ENCODE measurements at regions not wholly inside any gene's neighbourhood (a gene's known extent, or its start where the extent isn't known, plus 50 kb on each side); places are given as distances from the start of the nearest gene placed in this dataset.

DNA sequence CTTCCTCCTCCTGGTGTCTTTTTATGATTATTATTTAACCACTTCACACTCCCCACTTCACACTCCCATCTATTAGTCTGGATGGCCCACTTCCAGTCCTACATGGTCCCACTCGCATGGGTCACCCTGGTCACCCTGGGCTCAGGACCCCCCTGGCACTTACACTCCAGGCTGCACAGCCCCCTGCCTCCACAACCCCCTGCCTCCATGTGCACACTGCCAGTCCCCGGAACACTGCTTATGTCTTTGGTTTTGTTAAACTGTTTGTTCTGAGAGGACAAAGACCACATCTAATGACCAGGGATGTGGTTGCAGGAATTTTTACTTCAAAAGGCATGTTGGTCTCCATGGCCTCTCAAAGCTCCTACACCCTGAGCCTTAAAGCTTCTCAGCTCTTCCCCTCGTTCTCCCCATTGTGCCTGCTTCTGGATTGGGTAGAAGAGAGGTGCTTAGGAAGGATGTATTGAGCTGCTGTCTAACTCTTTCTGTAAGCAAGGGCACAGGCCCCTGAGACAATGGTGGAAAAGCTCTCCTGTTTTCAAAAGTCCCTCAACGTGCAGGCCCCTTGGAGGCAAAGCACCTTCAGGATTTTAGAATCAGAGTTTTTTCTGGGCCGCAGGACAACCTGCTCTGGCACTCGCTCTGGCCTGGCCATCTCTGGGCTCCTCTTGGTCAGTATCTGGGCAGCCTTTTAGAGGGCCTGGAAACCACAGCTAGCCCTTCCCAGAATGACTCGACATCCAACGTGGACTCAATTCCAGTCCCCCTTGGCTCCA lies 150.0 kb upstream of the HAAO start:
- no peaks in the 10 kb centered on the region for H3K36me3 Mint-ChIP-seq (ENCODE audit: low read depth)
- peaks cover 4% of the 10 kb centered on the region for H3K4me1 Mint-ChIP-seq

DNA sequence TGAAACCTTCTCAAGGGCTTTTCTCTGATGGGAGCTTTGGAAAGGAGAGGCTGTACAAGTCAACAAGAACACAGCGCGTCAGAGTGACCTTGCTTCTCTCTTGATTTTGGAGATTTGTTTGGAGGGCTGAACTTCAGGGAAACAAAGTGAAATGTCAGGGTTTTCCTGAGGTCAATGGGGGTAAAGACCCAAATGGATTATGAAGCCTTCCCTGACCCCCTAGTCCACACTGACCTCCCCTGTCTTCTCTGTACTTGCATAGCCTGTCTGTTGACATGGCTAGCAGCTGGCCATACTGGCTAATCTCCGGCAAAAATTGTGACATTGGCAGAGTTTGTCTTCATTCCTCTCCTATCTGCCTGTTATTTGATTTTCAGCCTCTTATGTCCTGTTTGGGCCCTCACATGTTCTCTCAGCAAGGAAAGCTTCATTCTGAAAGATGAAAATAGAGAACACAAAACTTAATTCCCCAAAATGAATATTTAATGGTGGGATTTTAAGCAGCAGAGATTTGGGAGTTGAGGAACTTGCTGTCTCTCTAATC lies 149.3 kb upstream of the HAAO start:
- CTCF ChIA-PET = no interaction called here
- no peak for DNase-seq
- no peaks in the 10 kb centered on the region for H3K27me3 Mint-ChIP-seq
- no peak overlapping the region for H3K4me3 Mint-ChIP-seq
- H3K36me3 Mint-ChIP-seq (ENCODE audit: low read depth) = no peaks in the 10 kb centered on the region
- H3K27ac Mint-ChIP-seq = no peak overlapping the region
- POLR2A ChIA-PET = no interaction called here
- H3K4me1 Mint-ChIP-seq = no peaks in the 10 kb centered on the region
- H3K9me3 Mint-ChIP-seq = no peaks in the 10 kb centered on the region

More for the DNA sequence above, 150.0 kb upstream of the HAAO start:
- H3K9me3 Mint-ChIP-seq = no peaks in the 10 kb centered on the region
- H3K27me3 Mint-ChIP-seq = no peaks in the 10 kb centered on the region
- no peak overlapping the region for H3K4me3 Mint-ChIP-seq
- POLR2A ChIA-PET = no interaction called here
- H3K27ac Mint-ChIP-seq = no peak overlapping the region
- CTCF ChIA-PET = interaction anchor here (0.8 kb wide), 1 partner anchor 31 kb away, joined by 3 read pairs; no protein-coding TSS in a partner anchor
- no peak for DNase-seq

GRCh38 chr2:42939411-42940206 lies 147.2 kb upstream of the HAAO start:
- Mint-ChIP-seq H3K27ac (no peak overlapping the region), H3K9me3 (no peaks in the 10 kb centered on the region), H3K4me1 (no peaks in the 10 kb centered on the region), H3K36me3 (ENCODE audit: low read depth) (no peaks in the 10 kb centered on the region), H3K27me3 (no peaks in the 10 kb centered on the region), H3K4me3 (no peak overlapping the region)
- ChIA-PET POLR2A (no interaction called here), CTCF (no interaction called here)
- no peak for DNase-seq

GRCh38 chr2:42938671-42939370 lies 146.4 kb upstream of the HAAO start:
- Mint-ChIP-seq H3K4me3 (no peak overlapping the region), H3K36me3 (ENCODE audit: low read depth) (no peaks in the 10 kb centered on the region), H3K4me1 (no peaks in the 10 kb centered on the region), H3K27ac (no peak overlapping the region), H3K9me3 (no peaks in the 10 kb centered on the region), H3K27me3 (no peaks in the 10 kb centered on the region)
- DNase-seq = no peak
- ChIA-PET CTCF (interaction anchor here (0.6 kb wide), 1 partner anchor 1227 kb away, joined by 5 read pairs; no protein-coding TSS in a partner anchor), POLR2A (no interaction called here)

DNA sequence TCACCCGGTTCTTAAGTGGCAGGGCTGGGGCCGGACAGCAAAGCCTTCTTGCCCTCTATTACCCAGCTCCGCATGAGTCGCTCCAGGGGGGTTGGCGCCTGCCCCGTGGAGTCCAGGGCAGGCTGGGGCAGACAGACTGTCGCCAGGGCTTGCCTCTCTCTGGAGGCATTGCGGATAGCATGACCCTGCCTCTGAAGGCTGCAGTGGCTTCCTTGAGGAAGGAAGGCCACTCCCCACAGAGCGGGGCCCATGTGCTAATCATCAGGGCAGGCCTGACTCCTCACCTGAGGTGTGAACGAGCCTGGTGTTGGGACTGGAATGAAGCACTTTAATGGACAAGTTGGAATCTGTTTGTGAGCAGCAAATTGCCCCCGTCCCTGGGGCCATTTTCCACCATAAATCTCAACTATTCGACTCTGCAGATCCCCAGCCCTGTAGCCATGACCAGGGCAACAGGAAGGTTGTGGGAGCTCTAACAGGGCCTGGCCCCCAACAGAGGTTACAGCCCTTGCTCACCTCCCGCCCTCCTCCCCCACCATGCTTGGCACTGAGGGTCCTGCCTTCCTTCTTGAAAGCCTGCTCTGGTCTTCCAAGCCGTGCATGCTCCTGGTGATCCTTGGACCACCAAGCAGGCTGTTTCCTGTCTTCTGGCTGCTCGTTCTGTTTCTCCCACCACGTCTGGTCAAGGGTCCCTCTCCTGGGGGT lies 144.9 kb upstream of the HAAO start:
- POLR2A ChIA-PET = no interaction called here

GRCh38 chr2:42935692-42936671 lies 143.6 kb upstream of the HAAO start:
- Mint-ChIP-seq H3K36me3 (ENCODE audit: low read depth) (no peaks in the 10 kb centered on the region), H3K9me3 (no peaks in the 10 kb centered on the region), H3K4me3 (no peak overlapping the region), H3K4me1 (no peaks in the 10 kb centered on the region), H3K27ac (no peak overlapping the region), H3K27me3 (peaks cover 2% of the 10 kb centered on the region)
- no peak for DNase-seq
- ChIA-PET CTCF (interaction anchor here (1.0 kb wide), 2 partner anchors 14 to 78 kb away, joined by 3 to 5 read pairs; no protein-coding TSS in a partner anchor), POLR2A (no interaction called here)

More for the DNA sequence above, 144.9 kb upstream of the HAAO start:
- H3K4me1 Mint-ChIP-seq = no peaks in the 10 kb centered on the region
- no peak for DNase-seq
- CTCF ChIA-PET = no interaction called here
- H3K9me3 Mint-ChIP-seq = no peaks in the 10 kb centered on the region
- H3K27me3 Mint-ChIP-seq = peaks cover under 1% of the 10 kb centered on the region
- no peaks in the 10 kb centered on the region for H3K36me3 Mint-ChIP-seq (ENCODE audit: low read depth)
- no peak overlapping the region for H3K27ac Mint-ChIP-seq
- no peak overlapping the region for H3K4me3 Mint-ChIP-seq

GRCh38 chr2:42934580-42935186 lies 142.3 kb upstream of the HAAO start:
- H3K9me3 Mint-ChIP-seq = no peaks in the 10 kb centered on the region
- peaks cover 2% of the 10 kb centered on the region for H3K27me3 Mint-ChIP-seq
- ChIA-PET POLR2A (no interaction called here), CTCF (interaction anchor here (0.5 to 1.0 kb wide), 3 partner anchors 11 to 710 kb away, joined by 3 to 4 read pairs (median 3); no protein-coding TSS in a partner anchor)
- DNase-seq = no peak
- no peak overlapping the region for H3K4me3 Mint-ChIP-seq
- H3K27ac Mint-ChIP-seq = no peak overlapping the region
- peaks cover 2% of the 10 kb centered on the region for H3K4me1 Mint-ChIP-seq
- no peaks in the 10 kb centered on the region for H3K36me3 Mint-ChIP-seq (ENCODE audit: low read depth)

GRCh38 chr2:42933824-42934254 lies 141.5 kb upstream of the HAAO start:
- H3K27ac Mint-ChIP-seq = no peak overlapping the region
- CTCF ChIA-PET = interaction anchor here (1.2 kb wide), 1 partner anchor 54 kb away, joined by 3 read pairs; no protein-coding TSS in a partner anchor
- DNase-seq = no peak
- peaks cover 2% of the 10 kb centered on the region for H3K4me1 Mint-ChIP-seq
- POLR2A ChIA-PET = no interaction called here
- no peaks in the 10 kb centered on the region for H3K9me3 Mint-ChIP-seq
- no peaks in the 10 kb centered on the region for H3K36me3 Mint-ChIP-seq (ENCODE audit: low read depth)
- H3K4me3 Mint-ChIP-seq = no peak overlapping the region
- H3K27me3 Mint-ChIP-seq = peaks cover 2% of the 10 kb centered on the region

DNA sequence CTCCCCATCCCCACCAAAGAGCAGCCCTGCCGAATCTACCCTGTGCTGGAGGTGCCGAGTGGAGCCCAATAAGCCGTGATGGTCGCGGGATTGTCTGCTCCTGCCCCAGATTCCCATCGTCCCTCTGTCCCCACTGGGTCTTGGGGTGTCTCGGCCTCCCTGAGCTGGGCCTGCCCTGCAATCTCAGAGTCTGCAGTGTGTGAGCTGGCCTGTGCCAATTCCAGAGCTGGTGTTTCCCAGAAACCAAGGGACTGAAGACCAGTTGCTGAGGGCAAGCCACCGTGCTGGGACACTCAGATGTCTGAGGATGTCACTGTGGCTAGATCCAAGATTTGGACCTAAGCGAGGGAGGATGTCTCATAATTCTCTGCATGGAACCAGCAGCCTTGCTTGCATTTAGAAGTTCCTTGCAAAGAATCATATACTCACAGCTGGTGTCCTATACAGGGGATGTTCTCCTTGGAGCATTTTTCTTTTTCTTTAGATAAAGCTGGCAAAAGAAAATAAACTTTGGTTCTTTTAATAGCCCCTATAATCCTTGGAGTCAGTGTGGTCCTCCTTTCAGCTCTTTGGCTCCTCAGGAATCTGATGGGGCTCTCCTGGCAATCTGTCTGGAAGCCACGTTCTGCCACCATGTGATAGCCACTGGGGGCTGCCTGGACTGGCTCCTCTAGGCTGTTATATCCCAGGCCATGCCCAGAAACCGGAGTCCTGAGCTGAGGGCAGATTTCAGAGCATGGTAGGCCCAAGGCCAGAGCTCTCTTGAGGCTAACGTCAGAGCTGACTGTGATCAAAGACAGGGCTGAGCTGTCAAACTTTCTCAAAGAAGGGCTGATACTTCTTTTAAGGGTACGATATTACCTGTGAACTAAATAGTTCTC lies 140.1 kb upstream of the HAAO start:
- POLR2A ChIA-PET = no interaction called here
- no peaks in the 10 kb centered on the region for H3K36me3 Mint-ChIP-seq (ENCODE audit: low read depth)
- H3K4me1 Mint-ChIP-seq = peaks cover 2% of the 10 kb centered on the region
- H3K27me3 Mint-ChIP-seq = peaks cover 2% of the 10 kb centered on the region
- no peak for DNase-seq
- no peak overlapping the region for H3K4me3 Mint-ChIP-seq
- H3K27ac Mint-ChIP-seq = no peak overlapping the region
- CTCF ChIA-PET = interaction anchor here (1.1 to 1.2 kb wide), 2 partner anchors 15 to 55 kb away, joined by 3 read pairs; no protein-coding TSS in a partner anchor
- no peaks in the 10 kb centered on the region for H3K9me3 Mint-ChIP-seq

DNA sequence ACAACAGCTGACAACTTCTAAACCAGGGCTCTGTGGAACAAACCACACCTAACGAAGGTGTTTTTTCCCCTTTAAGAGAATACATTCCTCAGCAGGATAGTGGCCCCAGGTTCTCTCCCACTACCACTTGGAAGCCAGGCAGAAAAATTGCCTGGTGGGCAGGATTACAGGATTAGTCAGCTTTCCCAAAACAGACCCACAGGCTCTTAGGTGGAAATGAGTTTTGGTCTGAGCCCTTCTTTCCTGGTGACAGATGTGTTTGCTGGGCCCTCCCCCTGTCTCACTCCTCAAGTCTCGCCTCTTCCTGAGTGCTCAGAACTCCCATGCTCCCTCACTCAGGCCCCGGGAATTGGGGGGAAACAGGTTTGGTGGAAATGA lies 139.4 kb upstream of the HAAO start:
- Mint-ChIP-seq H3K27ac (no peak overlapping the region), H3K4me1 (peaks cover 2% of the 10 kb centered on the region), H3K4me3 (no peak overlapping the region), H3K27me3 (peaks cover 2% of the 10 kb centered on the region), H3K36me3 (ENCODE audit: low read depth) (no peaks in the 10 kb centered on the region), H3K9me3 (no peaks in the 10 kb centered on the region)
- POLR2A ChIA-PET = no interaction called here
- no peak for DNase-seq
- CTCF ChIA-PET = interaction anchor here (1.1 kb wide), 1 partner anchor 16 kb away, joined by 3 read pairs; no protein-coding TSS in a partner anchor
